H1 (cell line): ENCODE measurements at regions not wholly inside any gene's neighbourhood (a gene's known extent, or its start where the extent isn't known, plus 50 kb on each side); places are given as distances from the start of the nearest gene placed in this dataset.

Source experiments
- BACH1 ChIP-seq: IDR thresholded peaks from 2 replicates; pipeline ENCODE4 v1.6.1; 2012; ENCODE audit warnings: low read length, improper control_type of control experiment
- EP300 ChIP-seq, 2 experiments: IDR thresholded peaks; 1 replicate in 1 of 2; 2 replicates in 1 of 2; pipeline ENCODE4 v1.6.1; 2011 to 2012; ENCODE audit warnings: low read depth in 2 of 2, low read length in 2 of 2, mild to moderate bottlenecking in 2 of 2, borderline replicate concordance in 1 of 2, inconsistent platforms in 1 of 2, moderate library complexity in 1 of 2
- HDAC6 ChIP-seq: IDR thresholded peaks from one replicate; pipeline ENCODE4 v1.7.1; 2012; ENCODE audit warnings: low read depth, mild to moderate bottlenecking, inconsistent platforms, low read length, moderate library complexity
- POLR2AphosphoS5 ChIP-seq: IDR thresholded peaks from 2 replicates; pipeline ENCODE4 v1.6.1; 2011; ENCODE audit warnings: low read depth, low read length
- RAD21 ChIP-seq, 2 experiments: IDR thresholded peaks in 1 of 2; conservative IDR thresholded peaks in 1 of 2; 2 replicates each; pipeline ENCODE4 v1.6.1; 2011; ENCODE audit warnings: low read depth in 2 of 2, low read length in 2 of 2, improper control_type of control experiment in 1 of 2, inconsistent platforms in 1 of 2, mild to moderate bottlenecking in 1 of 2, moderate library complexity in 1 of 2
- SIRT6 ChIP-seq: IDR thresholded peaks from one replicate; pipeline ENCODE4 v1.7.1; 2012; ENCODE audit warnings: low read length, inconsistent platforms

DNA sequence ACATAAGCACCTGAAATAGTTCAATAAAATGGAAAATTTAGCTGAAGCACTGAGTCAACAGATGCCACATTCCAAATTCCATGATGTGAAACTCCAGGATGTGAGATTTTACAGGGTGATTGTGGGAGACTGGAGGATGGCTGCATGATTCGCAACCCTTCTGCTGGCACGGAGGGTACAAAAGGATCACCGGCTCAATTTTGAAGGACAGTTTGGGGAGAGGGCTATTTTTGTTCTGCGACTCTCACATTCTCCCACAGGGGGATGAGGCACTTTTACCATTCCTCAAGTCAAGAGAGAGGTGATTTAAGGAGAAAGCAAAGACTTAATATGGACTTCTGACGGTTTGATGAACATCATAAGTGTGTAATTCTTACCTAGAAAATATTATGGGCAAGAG is 138.1 kb upstream of the CWC22 start (continued):
- no peak for TF ChIP-seq SIRT6
- no peak for TF ChIP-seq POLR2AphosphoS5
- no peak for TF ChIP-seq EP300 (IDR thresholded peaks at IDR 0.05; ENCODE audit: borderline replicate concordance in 1 of 2, low read depth in 2 of 2, low read length in 2 of 2)
- no peak for TF ChIP-seq HDAC6
- no peak for TF ChIP-seq RAD21 (IDR thresholded peaks at IDR 0.05 in 1 of 2, conservative IDR thresholded peaks at IDR 0.05 in 1 of 2; ENCODE audit: low read depth in 2 of 2, low read length in 2 of 2)
- no peak for TF ChIP-seq BACH1
